HFF-Myc (cell line): ENCODE measurements at regions not wholly inside any gene's neighbourhood (a gene's known extent, or its start where the extent isn't known, plus 50 kb on each side); places are given as distances from the start of the nearest gene placed in this dataset.

ENCODE experiments used
- DNase-seq: peaks from one replicate; pipeline ENCODE4 v3.0.0-alpha.2; 2011; ENCODE audit warnings: low read depth; ENCODE audit errors: extremely low read depth
- H3K4me3 ChIP-seq: replicated peaks from 2 replicates; pipeline ENCODE4 v1.5.1; 2011; ENCODE audit warnings: low read depth, mild to moderate bottlenecking, control low read depth, low read length
- CTCF ChIP-seq: IDR thresholded peaks from 2 replicates; pipeline ENCODE4 v1.5.1; 2012; ENCODE audit warnings: mild to moderate bottlenecking, low read depth, low read length, control low read depth; ENCODE audit errors: missing control alignments

DNA sequence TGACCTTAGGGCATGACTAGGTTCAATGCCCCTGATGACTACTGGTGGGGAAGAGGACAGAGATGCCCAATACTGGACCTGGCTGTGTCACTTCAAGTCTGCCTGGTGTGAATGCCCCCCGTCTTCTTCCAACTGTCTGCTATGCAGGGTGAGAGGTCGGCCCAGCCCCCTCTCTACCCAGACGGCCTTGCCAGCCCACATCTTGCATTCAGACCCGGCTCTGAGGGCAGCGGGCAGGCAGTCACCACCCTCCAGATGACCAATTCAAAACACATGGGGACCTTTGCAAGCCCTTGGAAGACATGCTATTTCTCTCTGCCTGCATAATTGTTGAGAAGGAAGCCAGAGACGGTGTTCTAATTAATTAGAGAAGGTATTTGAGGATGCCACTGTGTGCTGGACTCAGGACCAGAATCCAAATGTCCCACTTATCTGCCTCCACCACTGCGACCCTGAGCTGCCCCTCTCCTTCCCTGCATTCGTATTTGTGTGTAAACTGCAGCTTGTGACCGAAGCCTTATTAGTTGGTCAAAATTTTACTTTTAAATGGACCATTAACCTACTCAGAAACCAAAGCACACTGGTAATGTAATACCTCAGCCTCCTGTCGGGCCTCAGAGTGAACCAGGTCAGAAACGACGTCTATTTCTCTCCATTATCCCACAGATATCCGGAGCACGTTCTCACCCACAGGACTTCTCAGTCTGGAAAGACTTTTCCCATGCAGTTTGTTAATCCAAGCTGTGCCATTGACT is 407.0 kb downstream of the ZNF536 start:
- TF ChIP-seq CTCF, result no peak
- H3K4me3 ChIP-seq, result no peak overlapping the region
- no peak for DNase-seq

- TF ChIP-seq CTCF, result no peak
- H3K4me3 ChIP-seq, result no peak overlapping the region
- no peak for DNase-seq
These were observed 405.9 kb downstream of the ZNF536 start for GRCh38 chr19:30778061-30778460.

GRCh38 chr19:30775956-30776355 is 403.8 kb downstream of the ZNF536 start:
- TF ChIP-seq CTCF, result no peak
- DNase-seq, result no peak
- no peak overlapping the region for H3K4me3 ChIP-seq

DNA sequence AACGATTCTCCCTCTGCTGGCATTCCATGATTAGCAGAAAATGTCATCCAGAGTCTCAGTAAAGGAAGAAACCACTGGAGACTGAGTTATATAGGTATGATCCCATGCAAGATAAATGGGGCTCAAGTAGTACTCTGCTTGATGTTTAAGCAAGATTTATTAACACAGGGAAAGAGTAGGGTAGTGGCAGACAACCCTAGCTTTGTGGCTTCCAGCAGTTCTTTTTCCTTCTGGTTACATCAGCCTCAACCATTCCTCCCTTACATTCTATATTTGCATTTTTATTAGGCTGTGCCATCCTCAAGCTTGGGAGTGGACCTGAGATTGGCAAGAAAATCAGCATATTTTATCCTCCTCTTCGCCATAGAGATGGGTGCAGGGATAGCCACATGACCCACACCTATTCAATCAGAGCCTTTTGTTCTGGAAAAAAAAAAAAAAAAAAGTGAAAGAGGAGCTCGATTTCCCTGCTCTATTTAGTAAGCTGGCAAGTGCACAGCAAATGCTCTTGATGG is 402.1 kb downstream of the ZNF536 start:
- no peak overlapping the region for H3K4me3 ChIP-seq
- no peak for DNase-seq
- no peak for TF ChIP-seq CTCF

DNA sequence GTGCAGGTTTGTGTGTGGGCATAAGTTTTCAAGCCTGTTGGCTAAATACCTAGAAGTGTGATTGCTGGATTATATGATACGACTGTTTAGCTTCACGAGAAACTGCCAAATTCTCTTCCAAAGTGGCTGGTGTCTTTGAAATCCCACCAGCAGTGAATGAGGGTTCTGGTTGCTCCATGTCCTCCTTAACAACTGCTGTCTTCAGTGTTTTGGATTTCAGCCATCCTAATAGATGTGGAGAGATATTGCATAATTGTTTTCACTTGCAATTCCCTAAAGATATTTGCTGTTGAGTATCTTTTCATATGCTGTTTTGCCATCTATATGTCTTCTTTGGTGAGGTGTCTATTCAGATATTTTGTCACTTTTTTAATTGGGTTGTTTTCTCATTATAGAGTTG is 390.5 kb downstream of the ZNF536 start:
- no peak for DNase-seq
- TF ChIP-seq CTCF, result no peak
- no peak overlapping the region for H3K4me3 ChIP-seq

DNA sequence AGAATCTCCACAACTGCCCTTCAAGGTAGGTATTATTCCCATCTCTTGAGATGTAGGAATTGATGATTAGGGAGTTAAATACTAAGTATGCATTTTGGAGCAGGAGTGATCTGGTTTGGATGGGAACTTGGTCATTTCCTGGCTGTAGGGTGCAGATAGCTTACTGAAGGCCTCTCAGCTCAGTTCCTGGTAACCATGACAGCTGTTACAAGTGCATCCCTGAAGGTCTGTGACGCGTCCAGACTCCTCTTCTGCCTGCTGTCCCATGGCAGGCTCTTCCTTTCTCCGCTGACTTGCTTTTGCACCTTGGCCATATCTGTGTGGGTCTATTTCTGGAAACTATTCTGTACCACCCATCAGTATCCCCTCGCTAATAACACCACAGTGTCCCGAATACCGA is 387.8 kb downstream of the ZNF536 start:
- no peak overlapping the region for H3K4me3 ChIP-seq
- TF ChIP-seq CTCF, result no peak
- no peak for DNase-seq
